ENCODE measurements at regions not wholly inside any gene's neighbourhood (a gene's known extent, or its start where the extent isn't known, plus 50 kb on each side); places are given as distances from the start of the nearest gene placed in this dataset.

DNA sequence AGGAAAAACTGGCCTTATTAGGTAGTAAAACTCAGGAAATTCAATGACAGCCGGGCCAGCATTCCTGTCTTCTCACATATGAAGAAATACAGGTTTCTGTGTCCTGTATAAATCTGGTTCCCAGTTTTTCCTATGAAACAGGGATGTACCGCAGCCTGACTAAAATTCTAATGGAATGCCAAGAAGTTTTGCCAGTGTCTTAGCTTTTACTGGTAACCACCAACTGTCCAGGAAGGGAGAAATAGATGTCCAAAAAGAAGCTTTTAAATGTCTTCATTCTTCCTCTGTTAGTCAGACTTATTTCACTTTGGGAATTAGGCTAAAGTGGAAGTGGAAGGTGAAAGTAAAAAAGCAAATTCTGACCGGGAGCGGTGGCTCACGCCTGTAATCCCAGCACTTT, 108.0 kb upstream of the TBL1X start:
- TF ChIP-seq, protein P1, sequence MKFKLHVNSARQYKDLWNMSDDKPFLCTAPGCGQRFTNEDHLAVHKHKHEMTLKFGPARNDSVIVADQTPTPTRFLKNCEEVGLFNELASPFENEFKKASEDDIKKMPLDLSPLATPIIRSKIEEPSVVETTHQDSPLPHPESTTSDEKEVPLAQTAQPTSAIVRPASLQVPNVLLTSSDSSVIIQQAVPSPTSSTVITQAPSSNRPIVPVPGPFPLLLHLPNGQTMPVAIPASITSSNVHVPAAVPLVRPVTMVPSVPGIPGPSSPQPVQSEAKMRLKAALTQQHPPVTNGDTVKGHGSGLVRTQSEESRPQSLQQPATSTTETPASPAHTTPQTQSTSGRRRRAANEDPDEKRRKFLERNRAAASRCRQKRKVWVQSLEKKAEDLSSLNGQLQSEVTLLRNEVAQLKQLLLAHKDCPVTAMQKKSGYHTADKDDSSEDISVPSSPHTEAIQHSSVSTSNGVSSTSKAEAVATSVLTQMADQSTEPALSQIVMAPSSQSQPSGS (IDR thresholded peaks at IDR 0.05; ENCODE audit: low read length) = no peak
- TF ChIP-seq, protein P2, sequence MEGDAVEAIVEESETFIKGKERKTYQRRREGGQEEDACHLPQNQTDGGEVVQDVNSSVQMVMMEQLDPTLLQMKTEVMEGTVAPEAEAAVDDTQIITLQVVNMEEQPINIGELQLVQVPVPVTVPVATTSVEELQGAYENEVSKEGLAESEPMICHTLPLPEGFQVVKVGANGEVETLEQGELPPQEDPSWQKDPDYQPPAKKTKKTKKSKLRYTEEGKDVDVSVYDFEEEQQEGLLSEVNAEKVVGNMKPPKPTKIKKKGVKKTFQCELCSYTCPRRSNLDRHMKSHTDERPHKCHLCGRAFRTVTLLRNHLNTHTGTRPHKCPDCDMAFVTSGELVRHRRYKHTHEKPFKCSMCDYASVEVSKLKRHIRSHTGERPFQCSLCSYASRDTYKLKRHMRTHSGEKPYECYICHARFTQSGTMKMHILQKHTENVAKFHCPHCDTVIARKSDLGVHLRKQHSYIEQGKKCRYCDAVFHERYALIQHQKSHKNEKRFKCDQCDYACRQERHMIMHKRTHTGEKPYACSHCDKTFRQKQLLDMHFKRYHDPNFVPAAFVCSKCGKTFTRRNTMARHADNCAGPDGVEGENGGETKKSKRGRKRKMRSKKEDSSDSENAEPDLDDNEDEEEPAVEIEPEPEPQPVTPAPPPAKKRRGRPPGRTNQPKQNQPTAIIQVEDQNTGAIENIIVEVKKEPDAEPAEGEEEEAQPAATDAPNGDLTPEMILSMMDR (IDR thresholded peaks at IDR 0.05; ENCODE audit: control extremely low read depth in 1 of 3, insufficient read depth in 1 of 3, low read depth in 1 of 3, low read length in 3 of 3) = no peak
- TF ChIP-seq, protein P3, sequence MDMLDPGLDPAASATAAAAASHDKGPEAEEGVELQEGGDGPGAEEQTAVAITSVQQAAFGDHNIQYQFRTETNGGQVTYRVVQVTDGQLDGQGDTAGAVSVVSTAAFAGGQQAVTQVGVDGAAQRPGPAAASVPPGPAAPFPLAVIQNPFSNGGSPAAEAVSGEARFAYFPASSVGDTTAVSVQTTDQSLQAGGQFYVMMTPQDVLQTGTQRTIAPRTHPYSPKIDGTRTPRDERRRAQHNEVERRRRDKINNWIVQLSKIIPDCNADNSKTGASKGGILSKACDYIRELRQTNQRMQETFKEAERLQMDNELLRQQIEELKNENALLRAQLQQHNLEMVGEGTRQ (IDR thresholded peaks at IDR 0.05; ENCODE audit: low read length) = no peak
- TF ChIP-seq YY1 (IDR thresholded peaks at IDR 0.05; ENCODE audit: low read depth, low read length) (no peak), SP1 (IDR thresholded peaks at IDR 0.05; ENCODE audit: low read depth, low read length) (no peak), RXRA (IDR thresholded peaks at IDR 0.05; ENCODE audit: insufficient read depth, low read depth, low read length) (no peak), SUZ12 (IDR thresholded peaks at IDR 0.05; ENCODE audit: low read length) (no peak)
- TF ChIP-seq, protein P4, sequence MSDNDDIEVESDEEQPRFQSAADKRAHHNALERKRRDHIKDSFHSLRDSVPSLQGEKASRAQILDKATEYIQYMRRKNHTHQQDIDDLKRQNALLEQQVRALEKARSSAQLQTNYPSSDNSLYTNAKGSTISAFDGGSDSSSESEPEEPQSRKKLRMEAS (IDR thresholded peaks at IDR 0.05) = no peak
